ENCODE measurements at regions not wholly inside any gene's neighbourhood (a gene's known extent, or its start where the extent isn't known, plus 50 kb on each side); places are given as distances from the start of the nearest gene placed in this dataset.
"Not testable (repeated sequence)": the region's sequence is repeated elsewhere in the genome, so short reads cannot be mapped to it uniquely, and the experiment has no call there.

DNA sequence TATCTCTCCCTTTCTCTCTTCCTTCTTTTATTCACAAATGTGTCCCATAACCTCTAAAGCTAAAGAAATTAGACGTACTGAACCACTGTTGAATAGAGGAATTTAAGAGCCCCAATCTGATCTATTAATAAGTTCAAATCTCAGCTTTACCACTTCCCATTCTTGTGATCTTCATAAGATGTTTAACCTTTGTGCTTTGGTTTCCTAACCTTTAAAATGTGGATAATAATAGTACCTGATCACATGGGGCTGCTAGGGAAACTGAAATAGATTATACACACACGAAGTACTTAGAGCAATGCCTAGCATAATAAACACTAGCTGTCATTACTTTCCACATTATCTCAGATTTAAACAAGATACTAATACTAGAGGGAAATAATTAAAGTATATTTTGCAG is 324.3 kb upstream of the SEMA6A start:
- DNase-seq: no peak

- no peak for DNase-seq
Observed at GRCh38 chr5:116897291-116897690, 322.7 kb upstream of the SEMA6A start.

- DNase-seq: no peak
Observed at GRCh38 chr5:116896001-116896400, 321.4 kb upstream of the SEMA6A start.

DNA sequence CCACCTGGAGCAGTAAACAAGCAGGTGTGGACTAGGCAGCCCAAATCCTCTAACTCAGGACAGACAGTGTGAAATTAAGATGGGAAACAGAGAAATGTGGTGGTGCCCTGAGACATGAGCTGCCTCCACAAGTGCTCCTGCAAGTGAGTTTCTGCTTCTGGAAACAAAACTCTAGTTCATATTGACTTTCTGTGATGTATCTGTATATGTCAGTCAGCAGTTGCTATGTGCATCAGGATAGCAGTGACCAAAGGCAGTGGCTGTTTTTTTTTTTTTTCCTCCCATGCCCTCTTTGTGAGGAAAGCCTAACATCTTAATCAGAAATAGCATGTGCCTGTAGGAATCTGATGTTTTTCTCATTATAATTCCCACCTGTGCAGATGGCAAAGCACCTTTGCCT is 318.4 kb upstream of the SEMA6A start:
- DNase-seq: no peak

GRCh38 chr5:116887104-116887503 is 312.5 kb upstream of the SEMA6A start:
- DNase-seq: no peak

- DNase-seq: no peak
Observed at GRCh38 chr5:116885825-116886224, 311.2 kb upstream of the SEMA6A start.

GRCh38 chr5:116883875-116884274 is 309.3 kb upstream of the SEMA6A start:
- no peak for DNase-seq

GRCh38 chr5:116881921-116882531 is 307.4 kb upstream of the SEMA6A start:
- no peak for DNase-seq

GRCh38 chr5:116880601-116881000 is 306.0 kb upstream of the SEMA6A start:
- no peak for DNase-seq

DNA sequence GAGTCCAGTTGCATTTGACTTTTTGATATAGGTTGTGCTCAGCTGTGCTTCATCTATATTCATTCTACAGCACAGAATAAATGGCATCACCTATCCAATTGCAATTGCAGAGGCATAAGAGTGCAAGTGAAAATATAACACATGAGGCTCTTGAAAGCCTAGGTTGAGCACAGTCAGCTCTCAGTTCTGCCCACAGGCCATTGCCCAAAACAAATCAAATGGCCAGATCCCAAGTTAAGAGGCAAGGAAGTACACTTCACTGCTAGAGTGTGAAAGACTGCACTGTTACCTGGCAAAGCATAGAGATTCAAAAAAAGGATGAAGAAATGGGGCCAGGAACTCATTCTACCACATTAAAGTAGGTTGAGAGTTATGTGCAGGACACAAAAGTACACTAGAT is 305.5 kb upstream of the SEMA6A start:
- DNase-seq: no peak

DNA sequence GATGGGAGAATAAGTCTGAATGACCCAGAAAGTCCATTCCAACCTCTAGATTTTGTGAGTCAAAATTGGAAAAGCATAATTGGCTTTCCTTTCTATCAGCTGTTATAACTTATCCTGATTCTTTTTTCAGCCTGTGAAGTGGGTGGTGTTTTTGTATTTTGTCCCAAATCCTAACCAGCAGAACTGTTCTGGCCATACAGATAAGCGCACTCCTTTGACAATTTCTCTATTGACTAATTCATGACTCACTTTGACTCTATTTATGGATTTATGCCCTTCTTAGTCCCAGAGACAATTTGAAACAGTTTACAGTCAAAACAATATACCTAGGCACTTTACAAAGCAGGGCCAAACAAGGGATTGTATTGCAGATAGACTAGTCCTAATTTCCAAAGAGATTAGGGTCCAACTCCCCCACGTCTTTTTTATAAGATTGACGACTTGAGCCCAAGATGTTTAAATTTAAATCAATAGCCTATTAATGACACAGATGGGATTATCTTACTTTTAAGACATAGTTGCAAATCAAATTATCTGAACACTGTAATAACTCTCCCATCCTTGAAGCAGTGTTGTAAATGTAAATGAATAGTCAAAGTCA is 301.7 kb upstream of the SEMA6A start:
- no peak for DNase-seq

- DNase-seq: no peak
Observed at GRCh38 chr5:116872986-116873385, 298.4 kb upstream of the SEMA6A start.

GRCh38 chr5:116872486-116872885 is 297.9 kb upstream of the SEMA6A start:
- DNase-seq: no peak

GRCh38 chr5:116867825-116868224 is 293.2 kb upstream of the SEMA6A start:
- not testable (repeated sequence) for DNase-seq

- no peak for DNase-seq
Observed at GRCh38 chr5:116865651-116866050, 291.0 kb upstream of the SEMA6A start.

- no peak for DNase-seq
Observed at GRCh38 chr5:116864838-116865190, 290.2 kb upstream of the SEMA6A start.

- no peak for DNase-seq
Observed at GRCh38 chr5:116864157-116864837, 289.7 kb upstream of the SEMA6A start.

- DNase-seq: no peak
Observed at GRCh38 chr5:116862632-116863455, 288.2 kb upstream of the SEMA6A start.

GRCh38 chr5:116861666-116862065 is 287.0 kb upstream of the SEMA6A start:
- no peak for DNase-seq

DNA sequence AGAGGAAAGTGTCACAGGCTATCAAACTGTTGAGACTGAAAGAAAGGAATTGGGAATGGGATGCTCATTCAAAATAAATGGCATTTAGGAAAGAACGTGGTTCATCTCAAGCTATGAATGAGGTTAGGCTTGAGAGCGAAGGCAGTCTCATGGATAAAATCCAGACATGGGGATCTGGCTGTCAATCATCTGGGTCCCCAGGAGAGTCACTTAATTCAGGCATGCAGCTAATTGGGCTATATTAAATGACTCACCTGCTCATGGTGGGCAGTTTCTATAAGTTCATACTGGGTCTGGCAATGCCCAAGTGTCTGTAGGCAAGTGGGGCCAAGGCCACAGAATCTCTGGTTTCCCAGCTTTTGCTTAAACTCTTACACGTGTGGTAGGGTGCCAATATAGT is 286.5 kb upstream of the SEMA6A start:
- DNase-seq: no peak

GRCh38 chr5:116859666-116860320 is 285.2 kb upstream of the SEMA6A start:
- no peak for DNase-seq

GRCh38 chr5:116858705-116859333 is 284.2 kb upstream of the SEMA6A start:
- DNase-seq: no peak

GRCh38 chr5:116858020-116858419 is 283.4 kb upstream of the SEMA6A start:
- not testable (repeated sequence) for DNase-seq
